SK-N-SH (cell line): ENCODE measurements at regions not wholly inside any gene's neighbourhood (a gene's known extent, or its start where the extent isn't known, plus 50 kb on each side); places are given as distances from the start of the nearest gene placed in this dataset.

Source experiments
- FOXJ3 ChIP-seq: sonication (generic); formaldehyde crosslinking; IDR thresholded peaks from 2 replicates; pipeline ENCODE4 v1.5.1; 2020; ENCODE audit warnings: mild to moderate bottlenecking, missing genetic modification reagents
- NRF1 ChIP-seq: IDR thresholded peaks from 2 replicates; pipeline ENCODE4 v1.6.1; 2012; ENCODE audit warnings: low read depth, mild to moderate bottlenecking, low read length
- POLR2AphosphoS5 ChIP-seq: IDR thresholded peaks from 2 replicates; pipeline ENCODE4 v1.6.1; 2012; ENCODE audit warnings: low read depth, low read length
- RAD21 ChIP-seq: IDR thresholded peaks from 2 replicates; pipeline ENCODE4 v1.6.1; 2012; ENCODE audit warnings: mild to moderate bottlenecking, low read length
- RCOR1 ChIP-seq: fragments of 150-350 bp; IDR thresholded peaks from 2 replicates; pipeline ENCODE4 v1.6.1; 2017; ENCODE audit warnings: antibody characterized with exemption, low read length
- RFX5 ChIP-seq: IDR thresholded peaks from 2 replicates; pipeline ENCODE4 v1.6.1; 2012; ENCODE audit warnings: mild to moderate bottlenecking, improper control_type of control experiment, low read length
- SIN3A ChIP-seq: IDR thresholded peaks from 2 replicates; pipeline ENCODE4 v1.6.1; 2012; ENCODE audit warnings: low read depth, mild to moderate bottlenecking, low read length, moderate library complexity, borderline replicate concordance
- TAF1 ChIP-seq: IDR thresholded peaks from 2 replicates; pipeline ENCODE4 v1.6.1; 2012; ENCODE audit warnings: low read depth, mild to moderate bottlenecking, low read length, moderate library complexity, borderline replicate concordance
- ZBTB33 ChIP-seq: IDR thresholded peaks from 2 replicates; pipeline ENCODE4 v1.4.0; 2012; ENCODE audit warnings: low read depth, borderline replicate concordance
- TF ChIP-seq, protein P1 (sequence below): fragments of 150-350 bp; IDR thresholded peaks from 2 replicates; pipeline ENCODE4 v1.6.1; 2017; ENCODE audit warnings: antibody characterized with exemption, low read length, low read depth, borderline replicate concordance
- TF ChIP-seq, protein P2 (sequence below): fragments of 200-600 bp; sonication (generic); IDR thresholded peaks from 2 replicates; pipeline ENCODE4 v1.6.1; 2017; ENCODE audit warnings: antibody characterized with exemption, mild to moderate bottlenecking, moderate library complexity
- TF ChIP-seq, protein P3 (sequence below): IDR thresholded peaks from 2 replicates; pipeline ENCODE4 v1.4.0; 2012; ENCODE audit warnings: low read depth

DNA sequence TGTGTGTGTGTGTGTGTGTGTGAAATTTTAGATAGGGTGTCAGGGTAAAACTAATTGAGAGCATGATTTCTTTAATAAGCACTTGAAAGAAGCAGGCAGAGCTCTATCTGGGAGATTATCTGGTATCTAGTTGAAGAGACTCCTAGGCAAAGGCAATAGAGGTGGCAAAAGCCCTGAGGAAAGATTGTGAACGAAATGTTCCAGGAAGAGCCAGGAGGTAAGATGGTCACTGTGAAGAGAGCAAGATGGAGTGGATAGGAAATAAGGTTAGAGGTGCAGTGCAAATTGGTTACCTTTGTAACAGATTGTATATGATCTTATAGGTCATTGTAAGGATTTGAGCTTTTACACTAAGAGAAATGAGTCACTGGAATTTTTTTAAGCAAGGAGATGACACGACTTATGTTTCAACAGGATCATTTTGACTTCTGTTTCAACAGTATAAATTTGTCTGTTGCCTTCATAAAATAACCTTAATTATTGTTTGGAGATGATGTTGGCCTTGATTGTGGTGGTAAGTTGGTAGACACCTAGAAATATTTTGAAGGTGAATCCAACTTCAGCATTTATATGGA lies 239.6 kb downstream of the PARP8 start:
- TF ChIP-seq, protein P1, sequence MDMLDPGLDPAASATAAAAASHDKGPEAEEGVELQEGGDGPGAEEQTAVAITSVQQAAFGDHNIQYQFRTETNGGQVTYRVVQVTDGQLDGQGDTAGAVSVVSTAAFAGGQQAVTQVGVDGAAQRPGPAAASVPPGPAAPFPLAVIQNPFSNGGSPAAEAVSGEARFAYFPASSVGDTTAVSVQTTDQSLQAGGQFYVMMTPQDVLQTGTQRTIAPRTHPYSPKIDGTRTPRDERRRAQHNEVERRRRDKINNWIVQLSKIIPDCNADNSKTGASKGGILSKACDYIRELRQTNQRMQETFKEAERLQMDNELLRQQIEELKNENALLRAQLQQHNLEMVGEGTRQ: no peak
- TF ChIP-seq, protein P2, sequence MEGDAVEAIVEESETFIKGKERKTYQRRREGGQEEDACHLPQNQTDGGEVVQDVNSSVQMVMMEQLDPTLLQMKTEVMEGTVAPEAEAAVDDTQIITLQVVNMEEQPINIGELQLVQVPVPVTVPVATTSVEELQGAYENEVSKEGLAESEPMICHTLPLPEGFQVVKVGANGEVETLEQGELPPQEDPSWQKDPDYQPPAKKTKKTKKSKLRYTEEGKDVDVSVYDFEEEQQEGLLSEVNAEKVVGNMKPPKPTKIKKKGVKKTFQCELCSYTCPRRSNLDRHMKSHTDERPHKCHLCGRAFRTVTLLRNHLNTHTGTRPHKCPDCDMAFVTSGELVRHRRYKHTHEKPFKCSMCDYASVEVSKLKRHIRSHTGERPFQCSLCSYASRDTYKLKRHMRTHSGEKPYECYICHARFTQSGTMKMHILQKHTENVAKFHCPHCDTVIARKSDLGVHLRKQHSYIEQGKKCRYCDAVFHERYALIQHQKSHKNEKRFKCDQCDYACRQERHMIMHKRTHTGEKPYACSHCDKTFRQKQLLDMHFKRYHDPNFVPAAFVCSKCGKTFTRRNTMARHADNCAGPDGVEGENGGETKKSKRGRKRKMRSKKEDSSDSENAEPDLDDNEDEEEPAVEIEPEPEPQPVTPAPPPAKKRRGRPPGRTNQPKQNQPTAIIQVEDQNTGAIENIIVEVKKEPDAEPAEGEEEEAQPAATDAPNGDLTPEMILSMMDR: no peak
- no peak for TF ChIP-seq RFX5
- no peak for TF ChIP-seq SIN3A
- no peak for TF ChIP-seq FOXJ3 (CRISPR knock-in tag)
- TF ChIP-seq, protein P3, sequence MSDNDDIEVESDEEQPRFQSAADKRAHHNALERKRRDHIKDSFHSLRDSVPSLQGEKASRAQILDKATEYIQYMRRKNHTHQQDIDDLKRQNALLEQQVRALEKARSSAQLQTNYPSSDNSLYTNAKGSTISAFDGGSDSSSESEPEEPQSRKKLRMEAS: no peak
- no peak for TF ChIP-seq TAF1
- no peak for TF ChIP-seq RCOR1
- no peak for TF ChIP-seq RAD21
- no peak for TF ChIP-seq ZBTB33
- TF ChIP-seq NRF1: no peak
- no peak for TF ChIP-seq POLR2AphosphoS5
